ENCODE measurements at regions not wholly inside any gene's neighbourhood (a gene's known extent, or its start where the extent isn't known, plus 50 kb on each side); places are given as distances from the start of the nearest gene placed in this dataset.
"Not testable (repeated sequence)": the region's sequence is repeated elsewhere in the genome, so short reads cannot be mapped to it uniquely, and the experiment has no call there.

GRCh38 chr13:64697226-64697625 is 2532.9 kb downstream of the PCDH9 start:
- no peak for TF ChIP-seq CTCF (IDR thresholded peaks at IDR 0.05)
- ATAC-seq (ENCODE audit: low FRiP score) = no peak
- no peak for DNase-seq (ENCODE audit: low spot score)

GRCh38 chr13:64688893-64689677 is 2541.1 kb downstream of the PCDH9 start:
- ATAC-seq (ENCODE audit: low FRiP score) = no peak
- no peak for DNase-seq (ENCODE audit: low spot score)
- TF ChIP-seq CTCF (IDR thresholded peaks at IDR 0.05) = no peak

- DNase-seq (ENCODE audit: low spot score); ATAC-seq (ENCODE audit: low FRiP score): not testable (repeated sequence)
These were observed 2543.6 kb downstream of the PCDH9 start for GRCh38 chr13:64686536-64686935.

- ATAC-seq (ENCODE audit: low FRiP score) (no peak), DNase-seq (ENCODE audit: low spot score) (no peak)
- TF ChIP-seq CTCF (IDR thresholded peaks at IDR 0.05) = no peak
These were observed 2545.3 kb downstream of the PCDH9 start for GRCh38 chr13:64684685-64685431.

- DNase-seq (ENCODE audit: low spot score) (no peak), ATAC-seq (ENCODE audit: low FRiP score) (no peak)
- no peak for TF ChIP-seq CTCF (IDR thresholded peaks at IDR 0.05)
These were observed 2546.0 kb downstream of the PCDH9 start for GRCh38 chr13:64684108-64684507.

- DNase-seq (ENCODE audit: low spot score) (no peak), ATAC-seq (ENCODE audit: low FRiP score) (no peak)
- TF ChIP-seq CTCF (IDR thresholded peaks at IDR 0.05) = no peak
These were observed 2549.4 kb downstream of the PCDH9 start for GRCh38 chr13:64680739-64681138.

GRCh38 chr13:64675255-64675892 is 2554.8 kb downstream of the PCDH9 start:
- DNase-seq (ENCODE audit: low spot score) (no peak), ATAC-seq (ENCODE audit: low FRiP score) (no peak)
- TF ChIP-seq CTCF (IDR thresholded peaks at IDR 0.05) = no peak

All from omental fat pad (tissue), 3 donors.